Heart left ventricle (tissue), 13 donors: ENCODE measurements at regions not wholly inside any gene's neighbourhood (a gene's known extent, or its start where the extent isn't known, plus 50 kb on each side); places are given as distances from the start of the nearest gene placed in this dataset.

Experiments
- CTCF ChIP-seq, 12 donors: fragments of 200-600 bp; sonication (generic) in 4 of 12; IDR thresholded peaks; one replicate each; pipeline versions ENCODE4 v1.5.0 to v1.8.0; 2018 to 2022; ENCODE audit warnings: antibody characterized with exemption in 12 of 12, mild to moderate bottlenecking in 5 of 12
- POLR2A ChIP-seq, 2 donors: fragments of 450-650 bp; IDR thresholded peaks; one replicate each; pipeline ENCODE4 v1.6.1; 2017; ENCODE audit warnings: antibody characterized with exemption in 2 of 2, mild to moderate bottlenecking in 2 of 2, moderate library complexity in 2 of 2
- donor health status: ischemic (EF 13 %, LVEDD 7.1; RV severe dilation, severe dysfunction).
- donor health status: DM: no; HTN: yes; CAD: no.
- donor health status: DM: no; HTN: no; CAD: no.
- donor health status: ischemic (EF 25% LVEDD 6.9; RV normal size, moderate dysfunction).
- donor health status: ischemic (EF 25% LVEDD 5.7; RV mildly dilated, moderate dysfunction).
- donor health status: ischemic (EF 35%, LVEDD 5.7; RV mildly dilated, moderate dysfunction).
- donor health status: nonischemic (EF 11% LVEDD 7.7; RV severe dilation, severe dysfunction).
- donor health status: DM: yes; HTN: yes; CAD: no.
- donor health status: PGD.
- donor health status: ischemic (EF 29% LVEDD 5.4; RV normal size, mild dysfunction).
- donor health status: nonischemic (EF 23%, LVEDD 6.1; RV moderate dilation, normal function).

DNA sequence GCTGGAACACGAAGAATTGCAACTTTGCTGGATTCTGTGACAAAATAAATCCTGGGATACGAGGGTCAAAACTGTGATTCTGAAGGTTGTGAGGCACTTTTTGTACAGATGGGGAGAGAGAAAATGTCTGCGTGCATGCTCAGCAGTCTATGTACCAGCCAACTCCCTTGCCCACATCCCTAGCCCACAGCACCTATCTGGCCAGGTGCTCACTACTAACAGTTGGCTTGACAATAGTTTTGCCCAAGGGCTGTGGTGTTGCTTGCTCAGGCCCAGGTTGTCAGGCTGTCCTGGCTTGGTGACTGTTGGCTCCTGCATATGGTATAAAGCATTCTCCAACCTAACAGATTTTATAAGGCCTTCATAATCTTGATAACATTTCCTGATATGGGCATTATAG is 102.0 kb downstream of the DMRT2 start:
- TF ChIP-seq CTCF (IDR thresholded peaks at IDR 0.05) (no peak), POLR2A (IDR thresholded peaks at IDR 0.05) (no peak)
